GM10248 (cell line): ENCODE measurements at regions not wholly inside any gene's neighbourhood (a gene's known extent, or its start where the extent isn't known, plus 50 kb on each side); places are given as distances from the start of the nearest gene placed in this dataset.
A peak's percentile ranks its signal among the peaks of the same experiment; 100 is the strongest.
"Not testable (repeated sequence)": the region's sequence is repeated elsewhere in the genome, so short reads cannot be mapped to it uniquely, and the experiment has no call there.

Experiments used
- CTCF ChIA-PET: fragments of 300-600 bp; sonication (Branson Sonifier 250); formaldehyde crosslinking; extraction: SDS; loops from one replicate; lab custom pipeline; 2021; ENCODE audit warnings: antibody characterized with exemption; lab: Yijun Ruan, JAX
- POLR2A ChIA-PET: fragments of 350-650 bp; sonication (Branson Sonifier 250); formaldehyde crosslinking; extraction: SDS; loops from one replicate; lab custom pipeline; 2020; ENCODE audit warnings: antibody characterized with exemption; lab: Yijun Ruan, JAX
- DNase-seq: peaks from one replicate; pipeline ENCODE4 v3.0.0; 2012; ENCODE audit errors: extremely low spot score
- TF ChIP-seq, protein P1 (sequence below): IDR thresholded peaks from 2 replicates; pipeline ENCODE4 v1.5.1; 2012; ENCODE audit warnings: mild to moderate bottlenecking, low read depth; ENCODE audit errors: extremely low read depth, missing control alignments, control extremely low read depth

DNA sequence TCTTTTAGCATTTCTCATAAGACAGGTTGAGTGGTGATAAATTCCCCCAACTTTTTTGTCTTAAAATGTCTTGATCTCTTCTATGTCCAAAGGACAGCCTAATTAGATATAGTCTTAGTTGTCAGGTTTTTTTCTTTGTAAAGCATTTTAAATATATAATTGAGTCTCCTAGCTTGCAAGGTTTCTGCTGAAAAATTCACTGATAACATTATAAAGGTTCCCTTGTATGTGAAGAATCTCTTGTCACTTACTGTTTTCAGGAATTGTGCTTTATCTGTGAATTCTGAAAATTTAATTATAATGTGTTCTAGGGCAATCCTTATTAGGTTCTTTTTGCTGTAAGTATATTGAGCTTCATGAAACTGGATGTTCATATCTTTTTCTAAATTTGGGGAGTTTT is 96.8 kb upstream of the ZNF92 start:
- POLR2A ChIA-PET: no interaction called here

DNA sequence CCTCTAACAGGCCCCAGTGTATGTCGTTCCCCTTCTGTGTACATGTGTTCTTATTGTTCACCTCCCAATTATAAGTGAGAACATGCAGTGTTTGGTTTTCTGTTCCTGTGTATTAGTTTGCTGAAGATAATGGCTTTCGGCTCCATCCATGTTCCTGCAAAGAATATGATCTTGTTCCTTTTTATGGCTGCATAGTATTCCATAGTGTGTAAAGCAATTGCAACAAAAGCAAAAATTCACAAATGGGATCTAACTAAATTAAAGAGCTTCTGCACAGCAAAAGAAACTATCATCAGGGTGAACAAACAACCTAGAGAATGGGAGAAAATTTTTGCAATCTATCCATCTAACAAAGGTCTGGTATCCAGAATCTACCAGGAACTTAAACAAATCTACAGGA is 102.2 kb upstream of the ZNF92 start:
- POLR2A ChIA-PET, DNase-seq: not testable (repeated sequence)
- CTCF ChIA-PET: interaction anchor here (0.9 kb wide), 2 partner anchors 15 to 26 kb away, joined by 3 read pairs; no protein-coding TSS in a partner anchor

More for the DNA sequence above, 96.8 kb upstream of the ZNF92 start:
- TF ChIP-seq, protein P1, sequence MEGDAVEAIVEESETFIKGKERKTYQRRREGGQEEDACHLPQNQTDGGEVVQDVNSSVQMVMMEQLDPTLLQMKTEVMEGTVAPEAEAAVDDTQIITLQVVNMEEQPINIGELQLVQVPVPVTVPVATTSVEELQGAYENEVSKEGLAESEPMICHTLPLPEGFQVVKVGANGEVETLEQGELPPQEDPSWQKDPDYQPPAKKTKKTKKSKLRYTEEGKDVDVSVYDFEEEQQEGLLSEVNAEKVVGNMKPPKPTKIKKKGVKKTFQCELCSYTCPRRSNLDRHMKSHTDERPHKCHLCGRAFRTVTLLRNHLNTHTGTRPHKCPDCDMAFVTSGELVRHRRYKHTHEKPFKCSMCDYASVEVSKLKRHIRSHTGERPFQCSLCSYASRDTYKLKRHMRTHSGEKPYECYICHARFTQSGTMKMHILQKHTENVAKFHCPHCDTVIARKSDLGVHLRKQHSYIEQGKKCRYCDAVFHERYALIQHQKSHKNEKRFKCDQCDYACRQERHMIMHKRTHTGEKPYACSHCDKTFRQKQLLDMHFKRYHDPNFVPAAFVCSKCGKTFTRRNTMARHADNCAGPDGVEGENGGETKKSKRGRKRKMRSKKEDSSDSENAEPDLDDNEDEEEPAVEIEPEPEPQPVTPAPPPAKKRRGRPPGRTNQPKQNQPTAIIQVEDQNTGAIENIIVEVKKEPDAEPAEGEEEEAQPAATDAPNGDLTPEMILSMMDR: no peak
- DNase-seq: no peak
- CTCF ChIA-PET: no interaction called here

DNA sequence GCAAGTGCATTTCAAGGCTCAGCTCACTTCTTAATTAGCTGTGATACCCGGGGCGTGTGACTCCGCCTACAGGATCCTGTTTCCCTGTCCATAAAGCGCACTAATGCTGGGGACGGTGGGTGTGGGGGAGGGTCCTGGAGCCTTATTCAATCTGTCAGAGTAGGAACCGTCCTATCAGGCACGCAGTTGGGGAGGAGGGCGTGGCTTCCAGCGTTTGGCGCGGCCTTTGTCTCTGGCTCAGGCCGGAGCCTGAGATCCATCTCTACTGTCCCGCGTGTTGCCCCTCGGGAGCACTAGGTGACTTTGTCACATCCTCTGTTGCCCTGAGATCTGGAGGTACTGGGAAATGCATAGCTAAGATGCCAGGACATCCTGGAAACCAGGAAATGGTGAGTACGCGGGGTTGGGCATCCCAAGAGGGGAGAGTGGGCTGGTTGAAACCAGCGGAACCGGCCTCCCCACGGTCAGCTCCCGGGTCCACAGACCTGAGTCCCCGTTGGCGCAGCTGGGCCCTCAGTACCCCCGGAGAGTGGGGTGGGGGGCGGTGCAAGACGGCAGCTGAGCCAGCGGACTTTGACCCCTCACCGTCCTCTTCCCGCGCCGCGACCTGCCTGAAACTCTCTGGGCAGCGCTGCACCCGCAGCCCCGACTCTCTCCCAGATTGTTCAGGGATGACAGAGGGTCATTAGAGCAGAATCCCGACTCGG is 104.4 kb upstream of the ZNF92 start:
- CTCF ChIA-PET: interaction anchor here (1.0 to 1.8 kb wide), 3 partner anchors 25 to 39 kb away, joined by 3 to 4 read pairs (median 3); no protein-coding TSS in a partner anchor
- POLR2A ChIA-PET: no interaction called here
- TF ChIP-seq, protein P1: no peak
- peak; percentile 73 for DNase-seq

DNA sequence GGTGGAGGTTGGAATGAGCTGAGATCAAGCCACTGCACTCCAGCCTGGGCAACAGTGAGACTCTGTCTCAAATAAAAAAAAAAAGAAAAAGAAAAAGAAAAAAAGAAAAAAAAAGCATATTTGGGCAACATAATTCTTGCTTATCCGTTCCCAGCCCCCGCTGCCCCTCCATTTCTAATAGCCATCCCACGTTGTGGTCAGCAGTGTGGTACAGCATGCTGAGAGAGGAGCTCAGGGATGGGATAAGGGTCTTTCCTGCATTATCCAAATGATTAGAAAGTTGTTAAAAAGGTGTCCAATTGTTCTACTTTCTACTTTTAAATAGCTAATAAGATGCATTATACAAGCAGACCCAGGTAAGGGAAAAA is 104.9 kb upstream of the ZNF92 start:
- ChIA-PET CTCF (interaction anchor here (1.0 to 1.8 kb wide), 3 partner anchors 24 to 39 kb away, joined by 3 to 4 read pairs (median 3); no protein-coding TSS in a partner anchor), POLR2A (interaction anchor here (0.6 kb wide), 1 partner anchor 262 kb away, joined by 4 read pairs; the partner anchor contains the start of gene ERV3-1)
- TF ChIP-seq, protein P1: no peak
- no peak for DNase-seq

DNA sequence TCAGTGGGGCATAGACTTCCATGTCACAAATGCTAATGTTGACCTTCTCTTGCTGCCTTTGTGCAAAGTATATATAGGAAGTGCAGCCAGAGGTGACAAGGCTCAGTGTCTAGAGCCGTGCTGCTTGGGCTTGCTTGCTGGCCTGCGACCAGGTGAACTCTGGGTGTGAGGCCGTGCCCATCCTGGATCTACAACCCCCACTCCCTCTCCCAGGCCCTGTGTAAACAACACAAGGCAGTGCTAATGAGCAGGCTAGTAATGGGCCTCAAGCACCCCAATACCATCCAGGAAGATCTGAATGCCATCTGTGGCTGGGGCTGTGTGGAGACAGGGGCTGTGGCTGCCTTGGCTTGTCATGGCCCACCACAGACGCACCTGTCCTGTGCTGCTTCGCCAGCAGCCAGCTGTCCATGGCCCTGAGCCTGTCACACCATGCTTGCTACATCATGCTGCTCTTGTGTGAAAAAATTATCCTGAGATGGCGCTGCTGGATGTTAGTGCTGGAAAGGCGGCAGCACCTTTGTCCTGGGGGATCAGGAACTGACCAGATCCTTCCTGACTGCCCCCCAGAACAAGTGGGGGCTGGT is 107.6 kb upstream of the ZNF92 start:
- POLR2A ChIA-PET: no interaction called here
- CTCF ChIA-PET: no interaction called here
- no peak for DNase-seq

DNA sequence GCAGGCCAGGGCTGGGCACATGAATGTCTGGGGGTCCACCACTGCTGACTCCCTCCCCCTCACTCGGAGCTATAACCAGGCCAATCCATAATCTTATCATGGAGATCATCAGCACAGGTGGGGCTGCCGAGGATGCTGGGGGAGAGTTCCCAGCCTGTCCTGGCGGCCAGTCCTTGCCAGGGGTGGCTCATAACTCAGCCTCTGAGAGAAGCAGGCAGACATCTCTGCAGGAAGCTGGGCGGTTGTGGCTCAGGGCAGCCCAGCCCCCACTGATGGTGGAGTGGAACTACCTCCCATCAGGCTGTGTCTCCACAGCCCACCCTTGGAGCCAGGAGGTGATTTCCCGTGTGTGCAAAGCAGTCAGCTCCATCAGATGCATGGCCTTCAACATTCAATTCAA is 109.4 kb upstream of the ZNF92 start:
- ChIA-PET POLR2A (no interaction called here), CTCF (interaction anchor here (1.8 kb wide), 1 partner anchor 43 kb away, joined by 4 read pairs; no protein-coding TSS in a partner anchor)
- TF ChIP-seq, protein P1: no peak
- no peak for DNase-seq

More for the DNA sequence above, 107.6 kb upstream of the ZNF92 start:
- TF ChIP-seq, protein P1: no peak

DNA sequence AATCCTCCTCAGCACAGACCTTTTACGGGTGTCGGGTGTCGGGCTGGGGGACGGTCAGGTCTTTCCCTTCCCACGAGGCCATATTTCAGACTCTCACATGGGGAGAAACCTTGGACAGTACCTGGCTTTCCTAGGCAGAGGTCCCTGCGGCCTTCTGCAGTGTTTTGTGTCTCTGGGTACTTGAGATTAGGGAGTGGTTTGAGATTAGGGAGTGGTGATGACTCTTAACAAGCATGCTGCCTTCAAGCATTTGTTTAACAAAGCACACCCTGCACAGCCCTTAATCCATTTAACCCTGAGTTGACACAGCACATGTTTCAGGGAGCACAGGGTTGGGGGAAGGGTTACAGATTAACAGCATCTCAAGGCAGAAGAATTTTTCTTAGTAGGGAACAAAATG is 113.0 kb upstream of the ZNF92 start:
- POLR2A ChIA-PET, CTCF ChIA-PET, DNase-seq: not testable (repeated sequence)

DNA sequence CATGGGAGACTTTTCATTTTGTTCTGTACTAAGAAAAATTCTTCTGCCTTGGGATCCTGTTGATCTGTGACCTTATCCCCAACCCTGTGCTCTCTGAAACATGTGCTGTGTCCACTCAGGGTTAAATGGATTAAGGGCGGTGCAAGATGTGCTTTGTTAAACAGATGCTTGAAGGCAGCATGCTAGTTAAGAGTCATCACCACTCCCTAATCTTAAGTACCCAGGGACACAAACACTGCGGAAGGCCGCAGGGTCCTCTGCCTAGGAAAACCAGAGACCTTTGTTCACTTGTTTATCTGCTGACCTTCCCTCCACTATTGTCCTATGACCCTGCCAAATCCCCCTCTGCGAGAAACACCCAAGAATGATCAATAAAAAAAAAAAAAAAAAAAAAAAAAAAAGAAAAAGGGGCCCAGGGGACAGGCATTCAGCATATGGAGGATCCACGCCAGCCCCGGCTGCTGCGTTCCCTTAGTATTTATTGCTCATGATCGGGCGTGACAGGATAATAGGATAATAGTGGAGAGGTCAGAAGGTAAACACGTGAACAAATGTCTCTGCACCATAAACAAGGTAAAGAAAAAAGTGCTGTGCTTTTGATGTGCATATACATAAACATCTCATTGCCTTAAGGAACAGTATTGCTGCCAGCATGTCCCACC is 113.7 kb upstream of the ZNF92 start:
- CTCF ChIA-PET, DNase-seq, POLR2A ChIA-PET: not testable (repeated sequence)
